22Rv1 (cell line): ENCODE measurements at regions not wholly inside any gene's neighbourhood (a gene's known extent, or its start where the extent isn't known, plus 50 kb on each side); places are given as distances from the start of the nearest gene placed in this dataset.

Experiments used
- H3K27ac ChIP-seq: fragments of 450-650 bp; 2 replicates; pipeline ENCODE4 v1.5.1; 2017
- CTCF ChIP-seq: fragments of 450-650 bp; IDR thresholded peaks from 2 replicates; pipeline ENCODE4 v1.5.1; 2017; ENCODE audit warnings: mild to moderate bottlenecking
- ZFX ChIP-seq: fragments of 450-650 bp; IDR thresholded peaks from 2 replicates; pipeline ENCODE4 v1.6.1; 2017; ENCODE audit warnings: antibody characterized with exemption, borderline replicate concordance

GRCh38 chr2:20130160-20130560 lies 78.7 kb upstream of the LAPTM4A start:
- H3K27ac ChIP-seq = no peak overlapping the region
- no peak for TF ChIP-seq CTCF
- TF ChIP-seq ZFX = no peak

- H3K27ac ChIP-seq = no peak overlapping the region
- TF ChIP-seq CTCF (no peak), ZFX (no peak)
These were observed 78.1 kb upstream of the LAPTM4A start for GRCh38 chr2:20129331-20130159.

- TF ChIP-seq ZFX (no peak), CTCF (no peak)
- H3K27ac ChIP-seq = no peak overlapping the region
These were observed 77.3 kb upstream of the LAPTM4A start for GRCh38 chr2:20128506-20129330.

- TF ChIP-seq ZFX (no peak), CTCF (no peak)
- no peak overlapping the region for H3K27ac ChIP-seq
These were observed 75.0 kb upstream of the LAPTM4A start for GRCh38 chr2:20126469-20126868.

GRCh38 chr2:20126040-20126439 lies 74.6 kb upstream of the LAPTM4A start:
- TF ChIP-seq ZFX (no peak), CTCF (no peak)
- H3K27ac ChIP-seq = no peak overlapping the region

- H3K27ac ChIP-seq = no peak overlapping the region
- TF ChIP-seq CTCF (no peak), ZFX (no peak)
These were observed 74.2 kb upstream of the LAPTM4A start for GRCh38 chr2:20125616-20126015.

GRCh38 chr2:20125164-20125563 lies 73.7 kb upstream of the LAPTM4A start:
- no peak for TF ChIP-seq ZFX
- TF ChIP-seq CTCF = no peak

More at GRCh38 chr2:20125164-20125563, 73.7 kb upstream of the LAPTM4A start:
- no peak overlapping the region for H3K27ac ChIP-seq
